ENCODE measurements at regions not wholly inside any gene's neighbourhood (a gene's known extent, or its start where the extent isn't known, plus 50 kb on each side); places are given as distances from the start of the nearest gene placed in this dataset.

DNA sequence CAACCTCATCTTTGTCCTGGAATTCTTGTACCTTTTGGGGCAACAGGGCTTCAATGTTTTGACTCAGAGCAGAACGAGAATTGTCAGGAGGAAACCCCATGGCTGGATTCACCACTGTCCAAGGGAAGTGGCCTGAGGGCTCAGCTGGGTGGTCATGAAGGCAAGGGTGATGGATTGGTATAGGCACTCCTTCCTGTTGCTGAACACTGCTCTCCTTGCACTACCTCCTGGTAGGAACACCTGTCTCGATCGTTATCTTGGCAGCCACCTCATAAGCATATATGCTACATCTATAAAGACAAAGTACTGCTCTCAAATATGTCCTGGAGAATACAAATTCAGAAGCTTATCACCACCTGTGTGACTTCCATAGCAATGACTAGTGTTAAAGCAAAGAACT is 79.8 kb downstream of the CCNG2 start:
- no peak for FAIRE-seq
- H3K27me3 ChIP-seq (ENCODE audit: control insufficient read depth in 2 of 2, insufficient read depth in 2 of 2, low read length in 2 of 2): peaks cover 9 to 17% of the 10 kb centered on the region in 2 experiments
- CTCF ChIA-PET: interaction anchor here (6.4 kb wide), 1 partner anchor 121 kb away, joined by 116 read pairs; no protein-coding TSS in a partner anchor

More for the DNA sequence above, 79.8 kb downstream of the CCNG2 start:
- Histone ChIP-seq H3K4me2 (ENCODE audit: insufficient read depth, low read length) (no peak overlapping the region), H3K9me1 (replicated peaks; ENCODE audit: control insufficient read depth, extremely low read depth, insufficient read depth, low read length) (no peaks in the 10 kb centered on the region), H3K79me2 (ENCODE audit: control insufficient read depth, insufficient read depth, low read length) (no peaks in the 10 kb centered on the region), H3K4me3 (replicated peaks in 1 of 3; ENCODE audit: insufficient read depth in 1 of 3, low read depth in 1 of 3, low read length in 3 of 3) (no peak overlapping the region), H4K20me1 (replicated peaks; ENCODE audit: control insufficient read depth, extremely low read depth, insufficient read depth, low read length) (no peaks in the 10 kb centered on the region), H3K27ac (ENCODE audit: insufficient read depth, low read depth, low read length) (no peak overlapping the region), H3K4me1 (ENCODE audit: control insufficient read depth, extremely low read depth, insufficient read depth, low read length) (no peaks in the 10 kb centered on the region), H3K36me3 (ENCODE audit: control insufficient read depth in 2 of 2, extremely low read depth in 1 of 2, insufficient read depth in 2 of 2, low read length in 2 of 2) (no peaks in the 10 kb centered on the region), H2AFZ (ENCODE audit: low read depth, low read length) (no peak overlapping the region), H3K9me3 (replicated peaks; ENCODE audit: control insufficient read depth, insufficient read depth, low read length) (no peaks in the 10 kb centered on the region), H3K9ac (replicated peaks; ENCODE audit: extremely low read depth, insufficient read depth, low read length) (no peak overlapping the region)
- no TSS peak for BruUV-seq (replicated peaks)
- dilution Hi-C loops (cut with MboI; ENCODE audit: extremely low pct_ligation_motif_present, low sequenced_read_pairs): no loop called here
- intact Hi-C loops (cut with micrococcal nuclease): no loop called here
- DNase-seq (ENCODE audit: low read depth, low spot score): no peak
- POLR2A ChIA-PET: no interaction called here
- TF ChIP-seq FOS (IDR thresholded peaks at IDR 0.05; ENCODE audit: borderline replicate concordance, insufficient read depth, low read length) (no peak), MYC (IDR thresholded peaks at IDR 0.05; ENCODE audit: low read depth, low read length) (no peak), EZH2 (IDR thresholded peaks at IDR 0.05; ENCODE audit: borderline replicate concordance, low read depth, low read length, severe bottlenecking) (no peak), POLR2AphosphoS5 (IDR thresholded peaks at IDR 0.05; ENCODE audit: insufficient read depth, low read depth, low read length) (no peak), JUN (IDR thresholded peaks at IDR 0.05; ENCODE audit: borderline replicate concordance, insufficient read depth, insufficient read length, low read depth) (no peak), GATA2 (IDR thresholded peaks at IDR 0.05; ENCODE audit: insufficient read depth, insufficient read length, low read depth, low read length) (no peak), POLR2A (IDR thresholded peaks at IDR 0.05; ENCODE audit: low read depth, low read length) (no peak)
- TF ChIP-seq, protein P1, sequence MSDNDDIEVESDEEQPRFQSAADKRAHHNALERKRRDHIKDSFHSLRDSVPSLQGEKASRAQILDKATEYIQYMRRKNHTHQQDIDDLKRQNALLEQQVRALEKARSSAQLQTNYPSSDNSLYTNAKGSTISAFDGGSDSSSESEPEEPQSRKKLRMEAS (IDR thresholded peaks at IDR 0.05; ENCODE audit: insufficient read depth, insufficient read length): no peak
- TF ChIP-seq, protein P2, sequence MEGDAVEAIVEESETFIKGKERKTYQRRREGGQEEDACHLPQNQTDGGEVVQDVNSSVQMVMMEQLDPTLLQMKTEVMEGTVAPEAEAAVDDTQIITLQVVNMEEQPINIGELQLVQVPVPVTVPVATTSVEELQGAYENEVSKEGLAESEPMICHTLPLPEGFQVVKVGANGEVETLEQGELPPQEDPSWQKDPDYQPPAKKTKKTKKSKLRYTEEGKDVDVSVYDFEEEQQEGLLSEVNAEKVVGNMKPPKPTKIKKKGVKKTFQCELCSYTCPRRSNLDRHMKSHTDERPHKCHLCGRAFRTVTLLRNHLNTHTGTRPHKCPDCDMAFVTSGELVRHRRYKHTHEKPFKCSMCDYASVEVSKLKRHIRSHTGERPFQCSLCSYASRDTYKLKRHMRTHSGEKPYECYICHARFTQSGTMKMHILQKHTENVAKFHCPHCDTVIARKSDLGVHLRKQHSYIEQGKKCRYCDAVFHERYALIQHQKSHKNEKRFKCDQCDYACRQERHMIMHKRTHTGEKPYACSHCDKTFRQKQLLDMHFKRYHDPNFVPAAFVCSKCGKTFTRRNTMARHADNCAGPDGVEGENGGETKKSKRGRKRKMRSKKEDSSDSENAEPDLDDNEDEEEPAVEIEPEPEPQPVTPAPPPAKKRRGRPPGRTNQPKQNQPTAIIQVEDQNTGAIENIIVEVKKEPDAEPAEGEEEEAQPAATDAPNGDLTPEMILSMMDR (IDR thresholded peaks at IDR 0.05; ENCODE audit: extremely low read depth in 1 of 2, insufficient read depth in 1 of 2, low read depth in 1 of 2, low read length in 2 of 2): no peak

All from endothelial cell of umbilical vein (primary cell).